ENCODE measurements at regions not wholly inside any gene's neighbourhood (a gene's known extent, or its start where the extent isn't known, plus 50 kb on each side); places are given as distances from the start of the nearest gene placed in this dataset.

GRCh38 chr10:28147706-28148105 is 148.8 kb upstream of the ODAD2 start:
- H3K4ac ChIP-seq (ENCODE audit: low read length), result no peak overlapping the region
- H3K79me1 ChIP-seq (ENCODE audit: low read depth, low read length), result no peaks in the 10 kb centered on the region
- no peaks in the 10 kb centered on the region for H3K27me3 ChIP-seq (ENCODE audit: control insufficient read depth in 3 of 3, insufficient read depth in 3 of 3, low read depth in 1 of 3, low read length in 3 of 3)
- H3K36me3 ChIP-seq (replicated peaks in 1 of 2; ENCODE audit: control insufficient read depth in 2 of 2, insufficient read depth in 2 of 2, low read length in 2 of 2), result no peaks in the 10 kb centered on the region
- H2BK12ac ChIP-seq (ENCODE audit: low read length), result no peak overlapping the region
- H3K9ac ChIP-seq (ENCODE audit: low read depth, low read length, poor library complexity), result no peak overlapping the region
- H3K14ac ChIP-seq (ENCODE audit: low read length), result no peak overlapping the region
- no peak for DNase-seq (ENCODE audit: low spot score)
- no peak overlapping the region for H3K4me2 ChIP-seq (ENCODE audit: insufficient read depth, low read length, poor library complexity, severe bottlenecking)
- H2BK120ac ChIP-seq (ENCODE audit: low read depth, low read length), result no peak overlapping the region
- no peak overlapping the region for H2BK5ac ChIP-seq (ENCODE audit: low read length)
- peaks cover 3 to 4% of the 10 kb centered on the region in 2 donors for H3K4me1 ChIP-seq (ENCODE audit: control insufficient read depth in 2 of 2, insufficient read depth in 1 of 2, low read depth in 1 of 2, low read length in 2 of 2)
- no peak overlapping the region for H3K4me3 ChIP-seq (ENCODE audit: low read length in 2 of 2)
- no CpG with 5 or more reads among the region's 4 CpGs for WGBS, 2 donors (ENCODE audit: extremely low coverage in 2 of 2, insufficient read length in 2 of 2, insufficient replicate concordance in 1 of 2)
- no peak overlapping the region for H4K8ac ChIP-seq (ENCODE audit: low read depth, low read length)
- no peak overlapping the region for H2BK15ac ChIP-seq (ENCODE audit: low read length)
- no peak overlapping the region for H3K23ac ChIP-seq (ENCODE audit: low read depth, low read length, poor library complexity)
- H3K27ac ChIP-seq (replicated peaks; ENCODE audit: low read length), result no peak overlapping the region
- no peak overlapping the region for H4K91ac ChIP-seq (ENCODE audit: low read depth, low read length, poor library complexity)
- no peaks in the 10 kb centered on the region for H3K9me3 ChIP-seq (replicated peaks in 1 of 2; ENCODE audit: control insufficient read depth in 2 of 2, insufficient read depth in 1 of 2, low read depth in 1 of 2, low read length in 2 of 2)
- no peak overlapping the region for H3K18ac ChIP-seq (ENCODE audit: low read length)
- no peak overlapping the region for H2AK5ac ChIP-seq (ENCODE audit: low read depth, low read length)
- H2AFZ ChIP-seq (ENCODE audit: low read length), result peak overlapping the region; percentile 30

- H3K27me3 ChIP-seq (ENCODE audit: control insufficient read depth in 3 of 3, insufficient read depth in 3 of 3, low read depth in 1 of 3, low read length in 3 of 3), result no peaks in the 10 kb centered on the region
- no peak overlapping the region for H2BK15ac ChIP-seq (ENCODE audit: low read length)
- DNase-seq (ENCODE audit: low spot score), result no peak
These were observed 140.3 kb upstream of the ODAD2 start for GRCh38 chr10:28139138-28139537.

GRCh38 chr10:28137907-28138880 is 139.3 kb upstream of the ODAD2 start:
- Histone ChIP-seq H2BK120ac (ENCODE audit: low read depth, low read length) (no peak overlapping the region), H2BK12ac (ENCODE audit: low read length) (no peak overlapping the region), H3K18ac (ENCODE audit: low read length) (no peak overlapping the region), H2AFZ (ENCODE audit: low read length) (no peak overlapping the region), H2BK15ac (ENCODE audit: low read length) (no peak overlapping the region), H2AK5ac (ENCODE audit: low read depth, low read length) (no peak overlapping the region), H3K4me3 (ENCODE audit: low read length in 2 of 2) (no peak overlapping the region), H4K8ac (ENCODE audit: low read depth, low read length) (no peak overlapping the region), H3K4me1 (ENCODE audit: control insufficient read depth in 2 of 2, insufficient read depth in 1 of 2, low read depth in 1 of 2, low read length in 2 of 2) (no peaks in the 10 kb centered on the region), H3K23ac (ENCODE audit: low read depth, low read length, poor library complexity) (no peak overlapping the region), H3K27ac (replicated peaks; ENCODE audit: low read length) (no peak overlapping the region), H3K4ac (ENCODE audit: low read length) (no peak overlapping the region), H4K91ac (ENCODE audit: low read depth, low read length, poor library complexity) (no peak overlapping the region), H3K79me1 (ENCODE audit: low read depth, low read length) (no peaks in the 10 kb centered on the region), H2BK5ac (ENCODE audit: low read length) (no peak overlapping the region), H3K36me3 (replicated peaks in 1 of 2; ENCODE audit: control insufficient read depth in 2 of 2, insufficient read depth in 2 of 2, low read length in 2 of 2) (no peaks in the 10 kb centered on the region), H3K4me2 (ENCODE audit: insufficient read depth, low read length, poor library complexity, severe bottlenecking) (no peak overlapping the region), H3K9me3 (replicated peaks in 1 of 2; ENCODE audit: control insufficient read depth in 2 of 2, insufficient read depth in 1 of 2, low read depth in 1 of 2, low read length in 2 of 2) (peaks cover 0 to 2% of the 10 kb centered on the region in 2 donors), H3K14ac (ENCODE audit: low read length) (no peak overlapping the region), H3K27me3 (ENCODE audit: control insufficient read depth in 3 of 3, insufficient read depth in 3 of 3, low read depth in 1 of 3, low read length in 3 of 3) (no peaks in the 10 kb centered on the region), H3K9ac (ENCODE audit: low read depth, low read length, poor library complexity) (no peak overlapping the region)
- no CpG with 5 or more reads among the region's 1 CpG for WGBS, 2 donors (ENCODE audit: extremely low coverage in 2 of 2, insufficient read length in 2 of 2, insufficient replicate concordance in 1 of 2)
- DNase-seq (ENCODE audit: low spot score), result no peak

More at GRCh38 chr10:28139138-28139537, 140.3 kb upstream of the ODAD2 start:
- H3K9me3 ChIP-seq (replicated peaks in 1 of 2; ENCODE audit: control insufficient read depth in 2 of 2, insufficient read depth in 1 of 2, low read depth in 1 of 2, low read length in 2 of 2), result no peaks in the 10 kb centered on the region
- H2AFZ ChIP-seq (ENCODE audit: low read length), result no peak overlapping the region
- no peak overlapping the region for H3K4me3 ChIP-seq (ENCODE audit: low read length in 2 of 2)
- H4K8ac ChIP-seq (ENCODE audit: low read depth, low read length), result no peak overlapping the region
- H3K9ac ChIP-seq (ENCODE audit: low read depth, low read length, poor library complexity), result no peak overlapping the region
- H3K4me2 ChIP-seq (ENCODE audit: insufficient read depth, low read length, poor library complexity, severe bottlenecking), result no peak overlapping the region
- H2BK120ac ChIP-seq (ENCODE audit: low read depth, low read length), result no peak overlapping the region
- no peak overlapping the region for H3K4ac ChIP-seq (ENCODE audit: low read length)
- H2AK5ac ChIP-seq (ENCODE audit: low read depth, low read length), result no peak overlapping the region
- no peak overlapping the region for H4K91ac ChIP-seq (ENCODE audit: low read depth, low read length, poor library complexity)
- H2BK12ac ChIP-seq (ENCODE audit: low read length), result no peak overlapping the region
- H3K36me3 ChIP-seq (replicated peaks in 1 of 2; ENCODE audit: control insufficient read depth in 2 of 2, insufficient read depth in 2 of 2, low read length in 2 of 2), result no peaks in the 10 kb centered on the region
- no peaks in the 10 kb centered on the region for H3K79me1 ChIP-seq (ENCODE audit: low read depth, low read length)
- no peak overlapping the region for H3K18ac ChIP-seq (ENCODE audit: low read length)
- no peak overlapping the region for H2BK5ac ChIP-seq (ENCODE audit: low read length)
- no CpG with 5 or more reads among the region's 2 CpGs for WGBS, 2 donors (ENCODE audit: extremely low coverage in 2 of 2, insufficient read length in 2 of 2, insufficient replicate concordance in 1 of 2)
- H3K4me1 ChIP-seq (ENCODE audit: control insufficient read depth in 2 of 2, insufficient read depth in 1 of 2, low read depth in 1 of 2, low read length in 2 of 2), result no peaks in the 10 kb centered on the region
- no peak overlapping the region for H3K23ac ChIP-seq (ENCODE audit: low read depth, low read length, poor library complexity)
- no peak overlapping the region for H3K14ac ChIP-seq (ENCODE audit: low read length)
- H3K27ac ChIP-seq (replicated peaks; ENCODE audit: low read length), result no peak overlapping the region

GRCh38 chr10:28135258-28135657 is 136.4 kb upstream of the ODAD2 start:
- Histone ChIP-seq H4K8ac (ENCODE audit: low read depth, low read length) (no peak overlapping the region), H2AK5ac (ENCODE audit: low read depth, low read length) (no peak overlapping the region), H3K36me3 (replicated peaks in 1 of 2; ENCODE audit: control insufficient read depth in 2 of 2, insufficient read depth in 2 of 2, low read length in 2 of 2) (no peaks in the 10 kb centered on the region), H3K18ac (ENCODE audit: low read length) (no peak overlapping the region), H2BK15ac (ENCODE audit: low read length) (no peak overlapping the region), H3K4me2 (ENCODE audit: insufficient read depth, low read length, poor library complexity, severe bottlenecking) (no peak overlapping the region), H3K9ac (ENCODE audit: low read depth, low read length, poor library complexity) (no peak overlapping the region), H2BK5ac (ENCODE audit: low read length) (no peak overlapping the region), H3K4me3 (ENCODE audit: low read length in 2 of 2) (no peak overlapping the region), H2AFZ (ENCODE audit: low read length) (no peak overlapping the region), H3K23ac (ENCODE audit: low read depth, low read length, poor library complexity) (no peak overlapping the region), H2BK12ac (ENCODE audit: low read length) (no peak overlapping the region), H3K79me1 (ENCODE audit: low read depth, low read length) (no peaks in the 10 kb centered on the region), H3K4me1 (ENCODE audit: control insufficient read depth in 2 of 2, insufficient read depth in 1 of 2, low read depth in 1 of 2, low read length in 2 of 2) (no peaks in the 10 kb centered on the region), H3K27me3 (ENCODE audit: control insufficient read depth in 3 of 3, insufficient read depth in 3 of 3, low read depth in 1 of 3, low read length in 3 of 3) (no peaks in the 10 kb centered on the region), H3K14ac (ENCODE audit: low read length) (no peak overlapping the region), H2BK120ac (ENCODE audit: low read depth, low read length) (no peak overlapping the region), H3K4ac (ENCODE audit: low read length) (no peak overlapping the region), H3K27ac (replicated peaks; ENCODE audit: low read length) (no peak overlapping the region), H4K91ac (ENCODE audit: low read depth, low read length, poor library complexity) (no peak overlapping the region), H3K9me3 (replicated peaks in 1 of 2; ENCODE audit: control insufficient read depth in 2 of 2, insufficient read depth in 1 of 2, low read depth in 1 of 2, low read length in 2 of 2) (peaks cover 0 to 6% of the 10 kb centered on the region in 2 donors)
- DNase-seq (ENCODE audit: low spot score), result no peak
